Neuronal stem cell (in vitro differentiated cells): ENCODE measurements at regions not wholly inside any gene's neighbourhood (a gene's known extent, or its start where the extent isn't known, plus 50 kb on each side); places are given as distances from the start of the nearest gene placed in this dataset.

Source experiments
- DNase-seq: peaks from one replicate; pipeline ENCODE4 v3.0.0-alpha.2; 2013; ENCODE audit warnings: low spot score
- H2AFZ ChIP-seq: one replicate; pipeline ENCODE4 v1.6.1; 2013; ENCODE audit warnings: mild to moderate bottlenecking, low read length, inconsistent platforms
- H2AK5ac ChIP-seq: 2 replicates; pipeline ENCODE4 v1.6.1; 2013; ENCODE audit warnings: low read depth, mild to moderate bottlenecking, inconsistent platforms, low read length, moderate library complexity, mixed read lengths
- H2BK120ac ChIP-seq: 2 replicates; pipeline ENCODE4 v1.6.1; 2013; ENCODE audit warnings: low read depth, mild to moderate bottlenecking, inconsistent platforms, low read length, moderate library complexity, mixed read lengths
- H2BK12ac ChIP-seq: one replicate; pipeline ENCODE4 v1.6.1; 2013; ENCODE audit warnings: low read length, inconsistent platforms
- H2BK15ac ChIP-seq: 2 replicates; pipeline ENCODE4 v1.6.1; 2013; ENCODE audit warnings: mild to moderate bottlenecking, low read length, inconsistent platforms, mixed read lengths
- H2BK5ac ChIP-seq: one replicate; pipeline ENCODE4 v1.6.1; 2013; ENCODE audit warnings: inconsistent platforms, mild to moderate bottlenecking, low read length, moderate library complexity
- H3K14ac ChIP-seq: one replicate; pipeline ENCODE4 v1.6.1; 2013; ENCODE audit warnings: low read length, inconsistent platforms
- H3K18ac ChIP-seq: 2 replicates; pipeline ENCODE4 v1.6.1; 2013; ENCODE audit warnings: low read length, inconsistent platforms
- H3K23ac ChIP-seq: 2 replicates; pipeline ENCODE4 v1.6.1; 2013; ENCODE audit warnings: low read depth, mild to moderate bottlenecking, mixed read lengths, low read length, inconsistent platforms; ENCODE audit not compliant: poor library complexity
- H3K27ac ChIP-seq: replicated peaks from 3 replicates; pipeline ENCODE4 v1.5.1; 2013; ENCODE audit warnings: low read length, inconsistent platforms
- H3K27me3 ChIP-seq, 3 experiments: 2 replicates each; pipeline ENCODE4 v1.6.1; 2013; ENCODE audit warnings: low read length in 3 of 3, mild to moderate bottlenecking in 2 of 3, inconsistent platforms in 1 of 3, low read depth in 1 of 3, mixed read lengths in 1 of 3, moderate library complexity in 1 of 3; ENCODE audit not compliant: control insufficient read depth in 3 of 3, insufficient read depth in 3 of 3
- H3K36me3 ChIP-seq, 2 donors: replicated peaks in 1 of 2; 2 replicates each; pipeline ENCODE4 v1.6.1; 2013; ENCODE audit warnings: low read length in 2 of 2; ENCODE audit not compliant: control insufficient read depth in 2 of 2, insufficient read depth in 2 of 2
- H3K4ac ChIP-seq: 2 replicates; pipeline ENCODE4 v1.6.1; 2013; ENCODE audit warnings: inconsistent platforms, mild to moderate bottlenecking, low read length, moderate library complexity
- H3K4me1 ChIP-seq, 2 donors: 1 replicate in 1 of 2; 2 replicates in 1 of 2; pipeline ENCODE4 v1.6.1; 2013; ENCODE audit warnings: low read length in 2 of 2, low read depth in 1 of 2; ENCODE audit not compliant: control insufficient read depth in 2 of 2, insufficient read depth in 1 of 2
- H3K4me2 ChIP-seq: one replicate; pipeline ENCODE4 v1.6.1; 2013; ENCODE audit warnings: mild to moderate bottlenecking, low read length, inconsistent platforms; ENCODE audit not compliant: insufficient read depth, poor library complexity, severe bottlenecking
- H3K4me3 ChIP-seq, 2 donors: 2 replicates each; pipeline ENCODE4 v1.5.1; 2013; ENCODE audit warnings: low read length in 2 of 2, mild to moderate bottlenecking in 2 of 2, inconsistent platforms in 1 of 2, moderate library complexity in 1 of 2
- H3K79me1 ChIP-seq: one replicate; pipeline ENCODE4 v1.6.1; 2013; ENCODE audit warnings: low read depth, mild to moderate bottlenecking, inconsistent platforms, low read length, moderate library complexity
- H3K9ac ChIP-seq: one replicate; pipeline ENCODE4 v1.6.1; 2013; ENCODE audit warnings: mild to moderate bottlenecking, low read depth, low read length, inconsistent platforms; ENCODE audit not compliant: poor library complexity
- H3K9me3 ChIP-seq, 2 donors: replicated peaks in 1 of 2; 2 replicates each; pipeline versions ENCODE3 to v1.6.1; 2013; ENCODE audit warnings: low read length in 2 of 2, mild to moderate bottlenecking in 2 of 2, inconsistent platforms in 1 of 2, low read depth in 1 of 2, mixed read lengths in 1 of 2, moderate library complexity in 1 of 2; ENCODE audit not compliant: control insufficient read depth in 2 of 2, insufficient read depth in 1 of 2
- H4K8ac ChIP-seq: one replicate; pipeline ENCODE4 v1.6.1; 2013; ENCODE audit warnings: low read depth, mild to moderate bottlenecking, inconsistent platforms, low read length, moderate library complexity
- H4K91ac ChIP-seq: one replicate; pipeline ENCODE4 v1.6.1; 2013; ENCODE audit warnings: low read length, low read depth, mild to moderate bottlenecking, inconsistent platforms; ENCODE audit not compliant: poor library complexity
- WGBS, 2 donors: extraction: QIAGEN DNeasy Blood & Tissue Kit; methylation state at CpG; one replicate each; pipeline ENCODE4 v1.1.7; 2013; ENCODE audit warnings: missing lambda C conversion rate in 2 of 2, mixed read lengths in 1 of 2; ENCODE audit not compliant: insufficient read length in 2 of 2, insufficient replicate concordance in 1 of 2; ENCODE audit errors: extremely low coverage in 2 of 2; 5-methylcytosine and 5-hydroxymethylcytosine counted together

DNA sequence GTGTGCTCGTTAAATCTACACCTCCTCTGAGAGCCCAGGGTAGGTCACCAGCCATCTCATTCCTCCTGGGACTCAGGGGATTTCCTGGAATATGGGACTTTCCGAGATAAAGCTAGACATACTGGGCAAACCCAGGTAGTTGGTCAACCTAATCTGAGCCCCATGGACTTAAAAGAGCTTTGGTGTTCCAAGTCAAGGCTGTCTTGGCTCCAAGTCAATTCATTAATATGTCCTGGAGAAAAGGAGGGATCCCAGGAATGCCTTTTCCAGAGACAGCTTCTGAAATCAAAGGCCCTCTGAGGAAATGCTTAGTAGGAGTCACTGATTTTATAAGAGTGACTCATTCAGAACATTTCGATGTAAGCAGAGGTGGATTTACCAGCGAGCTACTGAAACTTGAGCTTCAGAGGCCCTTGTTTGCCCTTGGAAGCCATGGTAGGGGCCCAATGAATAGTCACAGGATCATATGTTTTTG is 137.3 kb upstream of the UBE2E1 start:
- no peak overlapping the region for H3K18ac ChIP-seq
- H2BK120ac ChIP-seq, result no peak overlapping the region
- no peak overlapping the region for H4K91ac ChIP-seq
- H2AK5ac ChIP-seq, result no peak overlapping the region
- no peak overlapping the region for H3K4me2 ChIP-seq
- no peak overlapping the region for H3K14ac ChIP-seq
- H3K4me3 ChIP-seq, result no peak overlapping the region
- no peaks in the 10 kb centered on the region for H3K9me3 ChIP-seq
- no peak overlapping the region for H2BK15ac ChIP-seq
- no peaks in the 10 kb centered on the region for H3K4me1 ChIP-seq
- no peak overlapping the region for H2AFZ ChIP-seq
- no peak overlapping the region for H3K23ac ChIP-seq
- H3K9ac ChIP-seq, result no peak overlapping the region
- H3K27me3 ChIP-seq, result no peaks in the 10 kb centered on the region
- H3K79me1 ChIP-seq, result no peaks in the 10 kb centered on the region
- H3K27ac ChIP-seq, result no peak overlapping the region
- no peak overlapping the region for H2BK12ac ChIP-seq
- H3K4ac ChIP-seq, result no peak overlapping the region
- no peak for DNase-seq
- H4K8ac ChIP-seq, result no peak overlapping the region
- WGBS, 2 donors, result no CpG with 5 or more reads among the region's 4 CpGs
- no peak overlapping the region for H2BK5ac ChIP-seq
- no peaks in the 10 kb centered on the region for H3K36me3 ChIP-seq

DNA sequence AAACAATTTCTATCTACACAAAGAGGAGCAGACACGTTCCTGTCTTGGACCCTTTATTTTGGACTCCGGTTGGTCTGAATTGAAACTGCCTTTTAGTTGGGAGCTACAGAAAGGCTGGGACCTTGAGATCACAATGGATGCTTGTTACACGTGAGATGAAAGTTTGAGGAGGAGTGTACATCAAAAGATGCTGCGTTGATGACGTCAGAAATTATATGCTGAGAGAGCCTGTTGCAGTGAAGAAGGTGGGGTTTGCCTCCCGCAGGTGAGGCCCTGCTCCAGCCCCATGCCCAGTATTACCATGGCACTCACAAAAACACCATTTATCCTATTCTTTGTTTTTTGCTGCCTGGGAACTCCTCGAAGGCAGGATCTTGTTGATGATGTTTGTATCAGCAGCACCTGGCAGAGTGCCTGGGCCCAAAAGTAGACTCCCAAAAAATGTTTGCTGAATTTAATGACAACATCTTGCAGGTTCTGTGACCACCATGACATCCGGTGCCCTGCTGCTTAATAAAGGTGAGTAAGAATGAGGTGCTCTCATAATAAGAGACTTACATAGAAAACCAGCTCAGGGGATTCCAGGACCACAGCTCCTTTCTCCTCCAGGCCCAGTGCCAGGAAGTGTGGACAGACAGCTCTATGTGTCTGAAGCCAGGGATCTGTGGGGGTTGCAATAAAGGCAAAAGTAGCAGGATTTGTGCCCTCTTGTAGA is 136.1 kb upstream of the UBE2E1 start:
- Histone ChIP-seq H3K18ac (no peak overlapping the region), H3K4me3 (no peak overlapping the region), H2BK15ac (no peak overlapping the region), H3K9ac (no peak overlapping the region), H2BK120ac (no peak overlapping the region), H3K27ac (no peak overlapping the region), H3K4ac (no peak overlapping the region), H3K4me2 (no peak overlapping the region), H4K8ac (no peak overlapping the region), H3K9me3 (no peaks in the 10 kb centered on the region), H3K14ac (no peak overlapping the region), H2BK5ac (no peak overlapping the region), H2AFZ (no peak overlapping the region), H2BK12ac (no peak overlapping the region), H3K23ac (no peak overlapping the region), H3K27me3 (no peaks in the 10 kb centered on the region), H2AK5ac (no peak overlapping the region), H3K4me1 (no peaks in the 10 kb centered on the region), H3K36me3 (no peaks in the 10 kb centered on the region), H3K79me1 (no peaks in the 10 kb centered on the region), H4K91ac (no peak overlapping the region)
- WGBS, 2 donors, result no CpG with 5 or more reads among the region's 8 CpGs
- no peak for DNase-seq

GRCh38 chr3:23671851-23672589 is 133.7 kb upstream of the UBE2E1 start:
- DNase-seq, result no peak
- Histone ChIP-seq H3K4me3 (no peak overlapping the region), H2BK12ac (peak overlapping the region; percentile 42)

DNA sequence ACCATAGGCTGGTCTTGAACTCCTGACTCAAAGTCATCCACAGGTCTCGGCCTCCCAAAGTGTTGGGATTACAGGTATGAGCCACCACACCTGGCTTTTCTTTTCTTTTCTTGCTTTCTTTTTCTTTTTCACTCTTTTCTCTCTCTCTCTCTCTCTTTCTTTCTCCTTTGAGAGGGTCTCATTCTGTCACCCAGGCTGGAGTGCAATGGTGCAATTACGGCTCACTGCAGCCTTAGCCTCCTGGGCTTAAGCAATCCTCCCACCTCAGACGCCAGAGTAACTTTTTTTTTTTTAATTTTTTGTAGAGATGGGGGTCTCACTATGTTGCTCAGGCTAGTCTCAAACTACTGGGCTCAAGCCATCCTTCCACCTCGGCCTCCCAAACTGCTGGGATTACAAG is 133.1 kb upstream of the UBE2E1 start:
- H2BK5ac ChIP-seq, result no peak overlapping the region
- H3K4ac ChIP-seq, result no peak overlapping the region
- no peak overlapping the region for H3K18ac ChIP-seq
- no peak overlapping the region for H2BK120ac ChIP-seq
- H3K27me3 ChIP-seq, result no peaks in the 10 kb centered on the region
- no peak overlapping the region for H3K14ac ChIP-seq
- no peak overlapping the region for H4K8ac ChIP-seq
- no peak for DNase-seq
- H3K4me1 ChIP-seq, result no peaks in the 10 kb centered on the region
- no peak overlapping the region for H2BK12ac ChIP-seq
- H3K23ac ChIP-seq, result no peak overlapping the region
- H3K4me3 ChIP-seq, result no peak overlapping the region
- H3K4me2 ChIP-seq, result no peak overlapping the region
- no CpG with 5 or more reads among the region's 4 CpGs for WGBS, 2 donors
- H2AK5ac ChIP-seq, result no peak overlapping the region
- H3K79me1 ChIP-seq, result no peaks in the 10 kb centered on the region
- H2BK15ac ChIP-seq, result no peak overlapping the region
- no peaks in the 10 kb centered on the region for H3K9me3 ChIP-seq
- H3K27ac ChIP-seq, result no peak overlapping the region
- no peaks in the 10 kb centered on the region for H3K36me3 ChIP-seq
- no peak overlapping the region for H3K9ac ChIP-seq
- H4K91ac ChIP-seq, result no peak overlapping the region
- no peak overlapping the region for H2AFZ ChIP-seq

More at GRCh38 chr3:23671851-23672589, 133.7 kb upstream of the UBE2E1 start:
- H2AK5ac ChIP-seq, result peak overlapping the region; percentile 8
- H3K4me1 ChIP-seq, result no peaks in the 10 kb centered on the region
- H4K91ac ChIP-seq, result no peak overlapping the region
- H3K4ac ChIP-seq, result no peak overlapping the region
- H4K8ac ChIP-seq, result no peak overlapping the region
- no peak overlapping the region for H2BK15ac ChIP-seq
- no peak overlapping the region for H3K23ac ChIP-seq
- H3K79me1 ChIP-seq, result no peaks in the 10 kb centered on the region
- H2BK5ac ChIP-seq, result no peak overlapping the region
- peak overlapping the region; percentile 72 for H3K18ac ChIP-seq
- no peak overlapping the region for H2AFZ ChIP-seq
- H3K9me3 ChIP-seq, result no peaks in the 10 kb centered on the region
- WGBS, 2 donors, result no CpG with 5 or more reads among the region's 38 CpGs
- no peak overlapping the region for H3K9ac ChIP-seq
- H2BK120ac ChIP-seq, result no peak overlapping the region
- no peak overlapping the region for H3K4me2 ChIP-seq
- no peak overlapping the region for H3K14ac ChIP-seq
- no peaks in the 10 kb centered on the region for H3K36me3 ChIP-seq
- H3K27me3 ChIP-seq, result no peaks in the 10 kb centered on the region
- no peak overlapping the region for H3K27ac ChIP-seq
